ENCODE measurements at regions not wholly inside any gene's neighbourhood (a gene's known extent, or its start where the extent isn't known, plus 50 kb on each side); places are given as distances from the start of the nearest gene placed in this dataset.

- Mint-ChIP-seq H3K4me1 (no peaks in the 10 kb centered on the region), H3K4me3 (no peak overlapping the region), H3K27ac (no peak overlapping the region), H3K36me3 (peaks cover 7% of the 10 kb centered on the region), H3K9me3 (peaks cover 7% of the 10 kb centered on the region), H3K27me3 (peaks cover 3% of the 10 kb centered on the region)
- DNase-seq (ENCODE audit: low spot score in 2 of 2) (no peak), ATAC-seq (ENCODE audit: low read depth) (no peak)
These were observed 84.3 kb upstream of the PRDM11 start for GRCh38 chr11:45062115-45062514.

GRCh38 chr11:45062974-45063635 is 83.3 kb upstream of the PRDM11 start:
- Mint-ChIP-seq H3K27me3 (peaks cover 5% of the 10 kb centered on the region), H3K4me1 (no peaks in the 10 kb centered on the region), H3K36me3 (peaks cover 7% of the 10 kb centered on the region), H3K27ac (no peak overlapping the region), H3K4me3 (no peak overlapping the region), H3K9me3 (peaks cover 7% of the 10 kb centered on the region)
- ATAC-seq (ENCODE audit: low read depth) (no peak), DNase-seq (ENCODE audit: low spot score in 2 of 2) (no peak)

GRCh38 chr11:45063669-45064068 is 82.8 kb upstream of the PRDM11 start:
- DNase-seq (ENCODE audit: low spot score in 2 of 2) = no peak
- peaks cover 7% of the 10 kb centered on the region for H3K36me3 Mint-ChIP-seq
- no peak for ATAC-seq (ENCODE audit: low read depth)
- H3K9me3 Mint-ChIP-seq = peaks cover 7% of the 10 kb centered on the region
- H3K4me3 Mint-ChIP-seq = no peak overlapping the region
- peaks cover 5% of the 10 kb centered on the region for H3K27me3 Mint-ChIP-seq
- H3K4me1 Mint-ChIP-seq = no peaks in the 10 kb centered on the region
- no peak overlapping the region for H3K27ac Mint-ChIP-seq

- H3K36me3 Mint-ChIP-seq = peaks cover 7% of the 10 kb centered on the region
- no peak for DNase-seq (ENCODE audit: low spot score in 2 of 2)
- no peak for ATAC-seq (ENCODE audit: low read depth)
- H3K27me3 Mint-ChIP-seq = peaks cover 2% of the 10 kb centered on the region
- H3K4me3 Mint-ChIP-seq = no peak overlapping the region
- no peak overlapping the region for H3K27ac Mint-ChIP-seq
- H3K4me1 Mint-ChIP-seq = peaks cover 6% of the 10 kb centered on the region
- peaks cover 7% of the 10 kb centered on the region for H3K9me3 Mint-ChIP-seq
These were observed 78.5 kb upstream of the PRDM11 start for GRCh38 chr11:45067966-45068365.

GRCh38 chr11:45071232-45071631 is 75.2 kb upstream of the PRDM11 start:
- ATAC-seq (ENCODE audit: low read depth) (no peak), DNase-seq (ENCODE audit: low spot score in 2 of 2) (no peak)
- no peak overlapping the region for H3K27ac Mint-ChIP-seq
- peaks cover 2% of the 10 kb centered on the region for H3K36me3 Mint-ChIP-seq
- H3K4me1 Mint-ChIP-seq = peaks cover 18% of the 10 kb centered on the region
- no peak overlapping the region for H3K4me3 Mint-ChIP-seq
- peaks cover 2% of the 10 kb centered on the region for H3K27me3 Mint-ChIP-seq
- peaks cover 2% of the 10 kb centered on the region for H3K9me3 Mint-ChIP-seq

- no peak overlapping the region for H3K27ac Mint-ChIP-seq
- ATAC-seq (ENCODE audit: low read depth) = peak; percentile 78
These were observed 72.7 kb upstream of the PRDM11 start for GRCh38 chr11:45073685-45074141.

GRCh38 chr11:45075519-45075918 is 70.9 kb upstream of the PRDM11 start:
- Mint-ChIP-seq H3K9me3 (no peaks in the 10 kb centered on the region), H3K27ac (no peak overlapping the region), H3K27me3 (no peaks in the 10 kb centered on the region), H3K4me1 (peaks cover 39% of the 10 kb centered on the region), H3K4me3 (no peak overlapping the region), H3K36me3 (no peaks in the 10 kb centered on the region)
- ATAC-seq (ENCODE audit: low read depth) (no peak), DNase-seq (ENCODE audit: low spot score in 2 of 2) (no peak)

More at GRCh38 chr11:45073685-45074141, 72.7 kb upstream of the PRDM11 start:
- H3K4me1 Mint-ChIP-seq = peaks cover 24% of the 10 kb centered on the region
- no peaks in the 10 kb centered on the region for H3K27me3 Mint-ChIP-seq
- no peaks in the 10 kb centered on the region for H3K9me3 Mint-ChIP-seq
- H3K36me3 Mint-ChIP-seq = no peaks in the 10 kb centered on the region
- peak overlapping the region; percentile 27 for H3K4me3 Mint-ChIP-seq
- DNase-seq (ENCODE audit: low spot score in 2 of 2) = no peak

GRCh38 chr11:45075952-45076351 is 70.5 kb upstream of the PRDM11 start:
- DNase-seq (ENCODE audit: low spot score in 2 of 2) (no peak), ATAC-seq (ENCODE audit: low read depth) (no peak)
- H3K4me1 Mint-ChIP-seq = peaks cover 42% of the 10 kb centered on the region
- no peaks in the 10 kb centered on the region for H3K36me3 Mint-ChIP-seq
- H3K4me3 Mint-ChIP-seq = no peak overlapping the region
- no peaks in the 10 kb centered on the region for H3K9me3 Mint-ChIP-seq
- H3K27me3 Mint-ChIP-seq = no peaks in the 10 kb centered on the region
- H3K27ac Mint-ChIP-seq = no peak overlapping the region

GRCh38 chr11:45076761-45077160 is 69.7 kb upstream of the PRDM11 start:
- Mint-ChIP-seq H3K27me3 (no peaks in the 10 kb centered on the region), H3K36me3 (no peaks in the 10 kb centered on the region), H3K27ac (no peak overlapping the region), H3K4me1 (peaks cover 43% of the 10 kb centered on the region), H3K9me3 (no peaks in the 10 kb centered on the region), H3K4me3 (no peak overlapping the region)
- DNase-seq (ENCODE audit: low spot score in 2 of 2) = no peak
- ATAC-seq (ENCODE audit: low read depth) = no peak

- Mint-ChIP-seq H3K9me3 (no peaks in the 10 kb centered on the region), H3K4me1 (peaks cover 43% of the 10 kb centered on the region), H3K27me3 (no peaks in the 10 kb centered on the region), H3K27ac (peak overlapping the region; percentile 56), H3K36me3 (no peaks in the 10 kb centered on the region), H3K4me3 (no peak overlapping the region)
- no peak for ATAC-seq (ENCODE audit: low read depth)
- DNase-seq (ENCODE audit: low spot score in 2 of 2) = no peak
These were observed 68.0 kb upstream of the PRDM11 start for GRCh38 chr11:45078236-45079074.

- Mint-ChIP-seq H3K27me3 (no peaks in the 10 kb centered on the region), H3K36me3 (no peaks in the 10 kb centered on the region), H3K9me3 (no peaks in the 10 kb centered on the region), H3K27ac (peak overlapping the region; percentile 56), H3K4me1 (peaks cover 46% of the 10 kb centered on the region), H3K4me3 (no peak overlapping the region)
- ATAC-seq (ENCODE audit: low read depth) (no peak), DNase-seq (ENCODE audit: low spot score in 2 of 2) (no peak)
These were observed 67.4 kb upstream of the PRDM11 start for GRCh38 chr11:45079075-45079444.

- ATAC-seq (ENCODE audit: low read depth) (no peak), DNase-seq (ENCODE audit: low spot score in 2 of 2) (no peak)
- Mint-ChIP-seq H3K27me3 (no peaks in the 10 kb centered on the region), H3K27ac (no peak overlapping the region), H3K4me3 (no peak overlapping the region), H3K9me3 (no peaks in the 10 kb centered on the region), H3K36me3 (no peaks in the 10 kb centered on the region), H3K4me1 (peaks cover 48% of the 10 kb centered on the region)
These were observed 66.9 kb upstream of the PRDM11 start for GRCh38 chr11:45079567-45079942.

GRCh38 chr11:45079943-45080719 is 66.3 kb upstream of the PRDM11 start:
- Mint-ChIP-seq H3K9me3 (no peaks in the 10 kb centered on the region), H3K27ac (peak overlapping the region; percentile 82), H3K36me3 (no peaks in the 10 kb centered on the region), H3K4me3 (peak overlapping the region; percentile 41), H3K4me1 (peaks cover 48% of the 10 kb centered on the region), H3K27me3 (no peaks in the 10 kb centered on the region)
- ATAC-seq (ENCODE audit: low read depth) (peak; percentile 67), DNase-seq (ENCODE audit: low spot score in 2 of 2) (peak; percentile 43 to 45)

Data from memory B cell (primary cell).